Vagina (tissue), 2 donors: ENCODE measurements at regions not wholly inside any gene's neighbourhood (a gene's known extent, or its start where the extent isn't known, plus 50 kb on each side); places are given as distances from the start of the nearest gene placed in this dataset.

ENCODE experiments used
- POLR2A ChIP-seq, 2 donors: fragments of 450-650 bp; IDR thresholded peaks; one replicate each; pipeline ENCODE4 v1.6.1; 2017; ENCODE audit warnings: antibody characterized with exemption in 2 of 2, mild to moderate bottlenecking in 2 of 2, moderate library complexity in 2 of 2
- POLR2AphosphoS5 ChIP-seq, 2 donors: sonication (generic); formaldehyde crosslinking; IDR thresholded peaks; one replicate each; pipeline ENCODE4 v1.9.0; 2017; ENCODE audit warnings: antibody characterized with exemption in 2 of 2, mild to moderate bottlenecking in 2 of 2, low read depth in 1 of 2; ENCODE audit not compliant: insufficient read depth in 1 of 2
- TF ChIP-seq, protein P1 (sequence below), 3 experiments: fragments of 450-650 bp in 2 of 3; fragments of 200-600 bp in 1 of 3; sonication (generic) in 1 of 3; IDR thresholded peaks; one replicate each; pipeline ENCODE4 v1.5.1; 2017 to 2019; ENCODE audit warnings: antibody characterized with exemption in 3 of 3, mild to moderate bottlenecking in 2 of 3, moderate library complexity in 2 of 3

DNA sequence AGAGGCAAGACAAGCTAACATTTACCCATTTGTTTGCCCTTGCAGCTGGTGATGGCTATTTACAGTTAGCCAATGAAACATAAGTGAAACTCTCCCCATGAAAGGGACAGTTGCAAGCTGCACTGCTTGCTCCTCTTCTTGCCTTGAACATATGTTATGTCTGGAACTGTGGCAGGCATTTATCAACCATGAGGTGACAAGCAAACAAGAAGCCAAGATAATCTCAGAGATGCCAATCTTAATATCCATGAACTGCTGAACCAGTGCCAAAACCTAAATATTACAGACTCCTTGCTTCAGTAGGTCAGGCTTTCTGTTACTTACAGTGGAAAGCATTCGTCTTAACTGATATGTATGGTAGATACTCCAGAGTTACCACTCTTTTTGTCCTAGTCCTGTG is 133.4 kb downstream of the ACTBL2 start:
- TF ChIP-seq, protein P1, sequence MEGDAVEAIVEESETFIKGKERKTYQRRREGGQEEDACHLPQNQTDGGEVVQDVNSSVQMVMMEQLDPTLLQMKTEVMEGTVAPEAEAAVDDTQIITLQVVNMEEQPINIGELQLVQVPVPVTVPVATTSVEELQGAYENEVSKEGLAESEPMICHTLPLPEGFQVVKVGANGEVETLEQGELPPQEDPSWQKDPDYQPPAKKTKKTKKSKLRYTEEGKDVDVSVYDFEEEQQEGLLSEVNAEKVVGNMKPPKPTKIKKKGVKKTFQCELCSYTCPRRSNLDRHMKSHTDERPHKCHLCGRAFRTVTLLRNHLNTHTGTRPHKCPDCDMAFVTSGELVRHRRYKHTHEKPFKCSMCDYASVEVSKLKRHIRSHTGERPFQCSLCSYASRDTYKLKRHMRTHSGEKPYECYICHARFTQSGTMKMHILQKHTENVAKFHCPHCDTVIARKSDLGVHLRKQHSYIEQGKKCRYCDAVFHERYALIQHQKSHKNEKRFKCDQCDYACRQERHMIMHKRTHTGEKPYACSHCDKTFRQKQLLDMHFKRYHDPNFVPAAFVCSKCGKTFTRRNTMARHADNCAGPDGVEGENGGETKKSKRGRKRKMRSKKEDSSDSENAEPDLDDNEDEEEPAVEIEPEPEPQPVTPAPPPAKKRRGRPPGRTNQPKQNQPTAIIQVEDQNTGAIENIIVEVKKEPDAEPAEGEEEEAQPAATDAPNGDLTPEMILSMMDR (IDR thresholded peaks at IDR 0.05), result no peak
- no peak for TF ChIP-seq POLR2AphosphoS5 (IDR thresholded peaks at IDR 0.05; ENCODE audit: insufficient read depth in 1 of 2, low read depth in 1 of 2)
- TF ChIP-seq POLR2A (IDR thresholded peaks at IDR 0.05), result no peak
